Hepatocyte (in vitro differentiated cells): ENCODE measurements at regions not wholly inside any gene's neighbourhood (a gene's known extent, or its start where the extent isn't known, plus 50 kb on each side); places are given as distances from the start of the nearest gene placed in this dataset.

ENCODE experiments used
- DNase-seq: peaks from one replicate; pipeline ENCODE4 v3.0.0-alpha.2; 2016; ENCODE audit warnings: low spot score
- H2AFZ ChIP-seq: fragments of 200-600 bp; sonication (generic); 2 replicates; pipeline ENCODE4 v1.6.0; 2016; ENCODE audit warnings: antibody characterized with exemption, mild to moderate bottlenecking
- H3K27ac ChIP-seq: fragments of 200-600 bp; sonication (generic); 2 replicates; pipeline ENCODE4 v1.5.1; 2016; ENCODE audit warnings: mild to moderate bottlenecking
- H3K27me3 ChIP-seq: fragments of 200-600 bp; sonication (generic); 2 replicates; pipeline ENCODE4 v1.6.1; 2016
- H3K36me3 ChIP-seq: fragments of 200-600 bp; sonication (generic); replicated peaks from 2 replicates; pipeline ENCODE4 v1.5.1; 2016; ENCODE audit warnings: low read depth; ENCODE audit not compliant: insufficient read depth
- H3K4me1 ChIP-seq: fragments of 200-600 bp; sonication (generic); 2 replicates; pipeline ENCODE4 v1.5.1; 2016; ENCODE audit warnings: mild to moderate bottlenecking, moderate library complexity; ENCODE audit not compliant: insufficient read depth
- H3K4me2 ChIP-seq: fragments of 200-600 bp; sonication (generic); 2 replicates; pipeline ENCODE4 v1.6.0; 2016
- H3K4me3 ChIP-seq: fragments of 200-600 bp; sonication (generic); 2 replicates; pipeline ENCODE4 v1.5.1; 2016; ENCODE audit warnings: mild to moderate bottlenecking
- H3K79me2 ChIP-seq: fragments of 200-600 bp; sonication (generic); 2 replicates; pipeline ENCODE4 v1.6.0; 2017; ENCODE audit warnings: mild to moderate bottlenecking
- H3K9me2 ChIP-seq: fragments of 200-600 bp; sonication (generic); replicated peaks from 2 replicates; pipeline ENCODE4 v1.6.0; 2017; ENCODE audit warnings: mild to moderate bottlenecking; ENCODE audit not compliant: insufficient read depth
- H3K9me3 ChIP-seq: fragments of 200-600 bp; sonication (generic); 2 replicates; pipeline ENCODE4 v1.5.1; 2016; ENCODE audit warnings: low read depth, mild to moderate bottlenecking
- H4K20me1 ChIP-seq: fragments of 200-600 bp; sonication (generic); 2 replicates; pipeline ENCODE4 v1.6.0; 2016; ENCODE audit warnings: mild to moderate bottlenecking; ENCODE audit not compliant: insufficient read depth, poor library complexity, severe bottlenecking
- CTCF ChIP-seq: fragments of 200-600 bp; sonication (generic); IDR thresholded peaks from 2 replicates; pipeline ENCODE4 v1.5.1; 2016; ENCODE audit warnings: antibody characterized with exemption, mild to moderate bottlenecking; ENCODE audit not compliant: poor library complexity
- EZH2 ChIP-seq: fragments of 200-600 bp; sonication (generic); IDR thresholded peaks from 2 replicates; pipeline ENCODE4 v1.6.1; 2016; ENCODE audit warnings: antibody characterized with exemption, mild to moderate bottlenecking, borderline replicate concordance
- EZH2phosphoT487 ChIP-seq: fragments of 200-600 bp; sonication (generic); IDR thresholded peaks from one replicate; pipeline ENCODE4 v1.6.1; 2018; ENCODE audit warnings: antibody characterized with exemption, mild to moderate bottlenecking, low read depth, moderate library complexity; ENCODE audit not compliant: unreplicated experiment, severe bottlenecking
- WGBS: methylation state at CpG from one replicate; pipeline ENCODE4 v1.1.6; 2016; ENCODE audit warnings: low lambda C conversion rate; ENCODE audit errors: missing lambda C conversion rate; 5-methylcytosine and 5-hydroxymethylcytosine counted together

DNA sequence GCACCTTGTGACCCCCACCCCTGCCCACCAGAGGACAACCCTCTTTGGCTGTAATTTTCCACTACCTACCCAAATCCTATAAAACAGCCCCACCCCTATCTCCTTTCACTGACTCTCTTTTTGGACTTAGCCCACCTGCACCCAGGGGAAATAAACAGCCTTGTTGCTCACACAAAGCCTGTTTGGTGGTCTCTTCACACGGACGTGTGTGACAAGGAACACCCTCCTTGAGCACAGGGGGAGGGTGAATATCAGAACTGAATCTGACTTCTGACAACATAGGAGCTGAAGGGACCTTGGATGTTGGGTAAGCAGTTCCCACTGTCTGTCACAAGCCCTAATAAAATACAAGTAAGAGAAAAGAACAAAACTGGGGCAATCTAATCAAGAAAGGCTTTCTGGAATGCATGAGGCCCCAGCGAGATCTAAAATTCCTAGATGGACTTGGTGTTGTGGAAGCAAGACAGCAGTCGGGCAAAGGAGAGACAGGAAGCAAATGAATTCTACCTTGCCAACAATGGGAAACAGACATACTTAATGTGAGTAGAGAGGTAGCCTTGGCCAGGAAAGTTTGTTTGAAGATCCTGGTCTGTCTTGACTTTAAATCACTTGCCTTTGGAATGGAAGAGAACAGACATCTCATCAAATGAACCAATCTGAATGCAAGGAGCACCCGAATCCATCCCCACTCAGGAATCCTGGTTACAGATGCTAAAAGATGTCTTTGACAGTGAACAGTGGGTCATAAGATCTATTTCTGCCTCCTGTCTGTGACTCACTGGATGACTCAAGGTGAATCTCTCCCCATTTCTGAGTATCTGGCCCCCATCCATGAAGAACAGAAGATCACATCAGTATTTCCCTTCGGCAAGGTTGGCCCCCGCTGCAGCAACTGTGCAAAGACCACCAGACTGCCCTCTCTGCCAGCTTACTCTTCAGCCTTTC is 53.3 kb downstream of the OLFML3 start:
- peaks cover 14% of the 10 kb centered on the region for H3K4me1 ChIP-seq
- H3K9me3 ChIP-seq = no peaks in the 10 kb centered on the region
- peak overlapping the region; percentile 79 for H3K27ac ChIP-seq
- no peaks in the 10 kb centered on the region for H3K9me2 ChIP-seq
- H2AFZ ChIP-seq = no peak overlapping the region
- H3K4me2 ChIP-seq = peak overlapping the region; percentile 19
- no peak overlapping the region for H3K4me3 ChIP-seq
- H3K79me2 ChIP-seq = no peaks in the 10 kb centered on the region
- WGBS = 36% methylated on average over 7 of the region's 7 CpGs
- no peaks in the 10 kb centered on the region for H3K36me3 ChIP-seq
- H3K27me3 ChIP-seq = no peaks in the 10 kb centered on the region
- no peaks in the 10 kb centered on the region for H4K20me1 ChIP-seq
- peak; percentile 40 for DNase-seq
- TF ChIP-seq EZH2phosphoT487 (no peak), CTCF (no peak), EZH2 (no peak)

GRCh38 chr1:114033216-114033706 is 54.0 kb downstream of the OLFML3 start:
- Histone ChIP-seq H3K79me2 (no peaks in the 10 kb centered on the region), H3K4me1 (peaks cover 21% of the 10 kb centered on the region), H3K36me3 (no peaks in the 10 kb centered on the region), H3K4me3 (no peak overlapping the region), H3K9me3 (no peaks in the 10 kb centered on the region), H3K9me2 (no peaks in the 10 kb centered on the region), H3K4me2 (peak overlapping the region; percentile 19), H3K27ac (peak overlapping the region; percentile 79), H2AFZ (no peak overlapping the region), H4K20me1 (no peaks in the 10 kb centered on the region), H3K27me3 (no peaks in the 10 kb centered on the region)
- 16% methylated on average over 5 of the region's 5 CpGs for WGBS
- TF ChIP-seq EZH2 (no peak), CTCF (peak; percentile 45), EZH2phosphoT487 (no peak)
- DNase-seq = peak; percentile 55

GRCh38 chr1:114033961-114034360 is 54.7 kb downstream of the OLFML3 start:
- WGBS = 12% methylated on average over 2 of the region's 2 CpGs
- TF ChIP-seq EZH2 = no peak
- TF ChIP-seq EZH2phosphoT487 = no peak
- no peak for TF ChIP-seq CTCF
- Histone ChIP-seq H3K4me1 (peaks cover 21% of the 10 kb centered on the region), H3K9me3 (no peaks in the 10 kb centered on the region), H4K20me1 (no peaks in the 10 kb centered on the region), H3K4me2 (peak overlapping the region; percentile 19), H3K36me3 (no peaks in the 10 kb centered on the region), H3K27me3 (no peaks in the 10 kb centered on the region), H3K9me2 (no peaks in the 10 kb centered on the region), H3K27ac (peak overlapping the region; percentile 79), H2AFZ (no peak overlapping the region), H3K79me2 (no peaks in the 10 kb centered on the region), H3K4me3 (no peak overlapping the region)
- no peak for DNase-seq
